ENCODE measurements at regions not wholly inside any gene's neighbourhood (a gene's known extent, or its start where the extent isn't known, plus 50 kb on each side); places are given as distances from the start of the nearest gene placed in this dataset.
"Not testable (repeated sequence)": the region's sequence is repeated elsewhere in the genome, so short reads cannot be mapped to it uniquely, and the experiment has no call there.

DNA sequence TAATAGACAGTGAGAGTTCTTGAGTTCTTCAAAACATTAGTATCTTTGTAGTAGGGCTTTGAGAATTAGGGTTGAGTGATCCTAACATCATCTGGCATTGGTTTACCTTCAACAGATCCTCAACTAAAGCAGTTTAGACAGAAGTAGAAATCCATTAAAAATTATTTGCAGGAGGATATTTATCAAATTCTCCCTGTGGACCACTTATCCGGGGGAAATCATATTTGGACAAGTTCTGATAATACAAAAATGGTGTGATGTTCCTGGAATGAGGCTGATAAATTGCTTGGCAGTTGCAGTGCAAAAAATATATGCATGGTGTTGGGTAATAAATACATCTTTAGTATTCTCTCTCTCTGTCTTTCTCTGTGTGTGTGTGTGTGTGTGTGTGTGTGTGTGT is 115.1 kb upstream of the CHODL start:
- TF ChIP-seq, protein P1, sequence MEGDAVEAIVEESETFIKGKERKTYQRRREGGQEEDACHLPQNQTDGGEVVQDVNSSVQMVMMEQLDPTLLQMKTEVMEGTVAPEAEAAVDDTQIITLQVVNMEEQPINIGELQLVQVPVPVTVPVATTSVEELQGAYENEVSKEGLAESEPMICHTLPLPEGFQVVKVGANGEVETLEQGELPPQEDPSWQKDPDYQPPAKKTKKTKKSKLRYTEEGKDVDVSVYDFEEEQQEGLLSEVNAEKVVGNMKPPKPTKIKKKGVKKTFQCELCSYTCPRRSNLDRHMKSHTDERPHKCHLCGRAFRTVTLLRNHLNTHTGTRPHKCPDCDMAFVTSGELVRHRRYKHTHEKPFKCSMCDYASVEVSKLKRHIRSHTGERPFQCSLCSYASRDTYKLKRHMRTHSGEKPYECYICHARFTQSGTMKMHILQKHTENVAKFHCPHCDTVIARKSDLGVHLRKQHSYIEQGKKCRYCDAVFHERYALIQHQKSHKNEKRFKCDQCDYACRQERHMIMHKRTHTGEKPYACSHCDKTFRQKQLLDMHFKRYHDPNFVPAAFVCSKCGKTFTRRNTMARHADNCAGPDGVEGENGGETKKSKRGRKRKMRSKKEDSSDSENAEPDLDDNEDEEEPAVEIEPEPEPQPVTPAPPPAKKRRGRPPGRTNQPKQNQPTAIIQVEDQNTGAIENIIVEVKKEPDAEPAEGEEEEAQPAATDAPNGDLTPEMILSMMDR (IDR thresholded peaks at IDR 0.05; ENCODE audit: insufficient read depth, low read depth, low read length, missing control alignments), result no peak
- no peak overlapping the region for H3K4me3 ChIP-seq (ENCODE audit: low read depth, low read length)
- DNase-seq (ENCODE audit: low read depth), result no peak

DNA sequence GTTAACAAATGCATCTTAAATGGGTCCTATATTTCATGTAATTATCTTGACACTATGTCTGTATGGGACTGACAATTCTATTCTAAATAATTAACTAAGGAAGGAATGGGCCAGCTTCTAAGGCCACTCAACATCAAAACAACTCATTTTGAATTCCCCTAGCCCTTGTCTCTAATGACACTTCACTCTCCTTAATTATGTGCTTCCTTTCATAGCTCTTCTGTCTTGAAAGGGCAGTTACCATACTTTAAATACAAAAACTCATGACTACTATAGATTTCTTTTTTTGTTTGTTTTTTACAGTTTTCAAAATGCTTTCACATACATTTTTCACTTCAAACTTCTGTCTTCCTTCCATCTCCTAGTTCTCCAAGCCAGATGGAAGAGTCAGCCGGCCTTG is 126.1 kb upstream of the CHODL start:
- TF ChIP-seq, protein P1 (IDR thresholded peaks at IDR 0.05; ENCODE audit: insufficient read depth, low read depth, low read length, missing control alignments), result no peak
- no peak for DNase-seq (ENCODE audit: low read depth)

DNA sequence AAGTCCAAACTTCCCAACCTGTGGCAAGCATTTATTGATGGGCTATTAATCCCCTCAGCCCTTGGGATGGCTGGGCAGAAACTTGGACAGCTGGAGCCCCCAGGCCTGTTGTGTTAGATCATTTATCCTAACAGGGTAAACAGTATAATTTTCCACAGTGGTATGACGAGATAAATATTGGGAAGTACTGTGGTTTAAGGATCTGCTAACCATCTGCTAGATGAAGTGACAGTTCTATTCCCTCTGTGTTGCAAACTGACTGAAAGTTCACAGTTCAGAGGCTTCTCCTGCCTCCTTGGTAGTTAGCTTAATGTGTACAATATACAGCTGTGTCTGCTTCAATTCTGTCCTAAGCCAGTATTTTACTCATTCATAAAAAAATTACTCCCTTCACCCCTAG is 127.5 kb upstream of the CHODL start:
- no peak for DNase-seq (ENCODE audit: low read depth)
- TF ChIP-seq, protein P1 (IDR thresholded peaks at IDR 0.05; ENCODE audit: insufficient read depth, low read depth, low read length, missing control alignments), result no peak
- no peak overlapping the region for H3K4me3 ChIP-seq (ENCODE audit: low read depth, low read length)

More for the DNA sequence above, 126.1 kb upstream of the CHODL start:
- H3K4me3 ChIP-seq (ENCODE audit: low read depth, low read length), result no peak overlapping the region

DNA sequence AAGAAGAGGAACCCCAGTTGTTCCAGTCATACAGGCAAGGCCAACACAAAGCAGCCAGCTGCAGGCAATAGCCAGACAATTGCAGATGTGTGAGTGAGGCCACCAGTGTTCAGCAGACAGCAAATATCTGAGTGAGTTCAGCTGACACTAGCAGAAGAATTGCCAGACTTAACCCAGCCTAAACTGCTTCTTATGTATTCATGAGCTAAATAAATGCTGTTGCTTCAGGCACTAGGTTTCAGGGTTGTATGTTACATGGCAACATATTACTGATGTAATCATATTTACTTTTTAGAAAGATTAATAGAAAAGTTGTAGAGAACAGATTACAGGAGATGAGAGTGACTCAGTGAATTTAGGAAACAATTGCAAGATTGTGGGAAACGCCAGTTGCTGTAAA is 129.8 kb upstream of the CHODL start:
- no peak overlapping the region for H3K4me3 ChIP-seq (ENCODE audit: low read depth, low read length)
- no peak for DNase-seq (ENCODE audit: low read depth)
- TF ChIP-seq, protein P1 (IDR thresholded peaks at IDR 0.05; ENCODE audit: insufficient read depth, low read depth, low read length, missing control alignments), result no peak

DNA sequence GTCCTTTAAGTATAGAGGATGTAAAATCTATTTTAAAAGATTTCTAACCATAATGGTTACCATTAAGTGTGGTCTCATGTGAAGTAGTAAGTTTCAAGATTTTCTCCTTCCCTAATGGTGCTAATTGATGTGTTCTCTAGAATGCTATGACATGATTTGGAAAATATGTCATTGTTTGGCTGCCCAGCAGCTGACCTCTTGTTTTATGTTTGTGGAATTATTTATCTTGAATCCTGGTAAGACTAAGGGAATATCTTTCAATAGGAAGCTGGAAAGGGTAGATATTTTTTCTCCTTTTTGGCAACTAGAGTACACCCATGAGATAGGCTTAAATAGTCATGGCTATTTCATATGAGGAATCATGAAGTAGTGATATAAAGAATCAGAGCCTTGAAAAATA is 139.8 kb upstream of the CHODL start:
- H3K4me3 ChIP-seq (ENCODE audit: low read depth, low read length), result no peak overlapping the region
- DNase-seq (ENCODE audit: low read depth), result no peak
- TF ChIP-seq, protein P1 (IDR thresholded peaks at IDR 0.05; ENCODE audit: insufficient read depth, low read depth, low read length, missing control alignments), result no peak

DNA sequence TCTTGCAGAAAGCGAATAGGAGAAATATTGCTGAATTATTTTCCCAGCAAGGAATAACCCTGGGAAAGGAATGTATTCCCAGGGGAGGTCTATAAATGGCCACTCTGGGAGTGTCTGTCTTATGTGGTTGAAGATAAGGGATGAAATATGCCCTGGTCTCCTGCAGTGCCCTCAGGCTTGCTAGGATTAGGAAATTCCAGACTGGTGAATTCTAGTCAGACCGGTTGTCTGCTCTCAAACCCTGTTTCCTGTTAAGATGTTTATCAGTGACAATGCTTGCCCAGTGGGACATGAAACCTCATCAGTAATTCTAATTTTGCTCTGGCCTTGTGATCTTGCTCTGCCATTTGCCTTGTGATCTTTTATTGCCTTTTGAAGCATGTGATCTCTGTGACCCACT is 148.2 kb upstream of the CHODL start:
- H3K4me3 ChIP-seq (ENCODE audit: low read depth, low read length); DNase-seq (ENCODE audit: low read depth): not testable (repeated sequence)

DNA sequence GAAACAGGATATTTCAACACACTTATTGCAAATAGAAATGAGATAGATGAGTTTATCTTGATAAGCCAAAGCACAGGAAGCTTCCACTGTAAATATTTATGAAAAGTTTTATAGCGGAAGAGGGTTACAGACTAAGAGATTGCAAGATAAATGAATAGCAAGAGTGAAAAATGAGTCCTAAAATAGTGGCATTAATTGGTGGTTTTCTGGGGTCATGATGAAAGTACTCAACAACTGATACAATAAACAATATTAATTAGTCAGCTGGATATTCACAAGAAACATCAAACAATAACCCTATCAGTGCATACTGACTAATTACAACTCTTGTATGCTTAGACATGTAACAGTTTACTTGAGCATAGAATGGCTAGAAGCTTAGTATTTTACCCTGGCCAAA is 154.8 kb upstream of the CHODL start:
- no peak overlapping the region for H3K4me3 ChIP-seq (ENCODE audit: low read depth, low read length)
- TF ChIP-seq, protein P1 (IDR thresholded peaks at IDR 0.05; ENCODE audit: insufficient read depth, low read depth, low read length, missing control alignments), result no peak
- no peak for DNase-seq (ENCODE audit: low read depth)

Measured in GM12865 (cell line).